HepG2 (cell line): ENCODE measurements at regions not wholly inside any gene's neighbourhood (a gene's known extent, or its start where the extent isn't known, plus 50 kb on each side); places are given as distances from the start of the nearest gene placed in this dataset.

Experiments used
- ATAC-seq: fragments of 200-7000 bp; cut with Tn5 transposase; 3 replicates; pipeline ENCODE4 v1.9.1; 2020; ENCODE audit warnings: mild to moderate bottlenecking, moderate library complexity
- BruUV-seq: library from RNA; stranded (reverse); fragments of 400-500 nt; replicated peaks from 2 replicates; lab custom pipeline; 2021; lab: Mats Ljungman, UMichigan
- CTCF ChIA-PET: fragments of 300-600 bp; formaldehyde crosslinking; extraction: SDS; loops from one replicate; lab custom pipeline; 2021; ENCODE audit warnings: low total read pairs, inconsistent platforms, low intra/inter-chr PET ratio; lab: Yijun Ruan, JAX
- POLR2A ChIA-PET: fragments of 350-600 bp; sonication (Branson Sonifier 250); formaldehyde crosslinking; loops from one replicate; lab custom pipeline; 2020; ENCODE audit warnings: antibody characterized with exemption, inconsistent platforms; lab: Yijun Ruan, JAX
- DNase-seq: peaks from one replicate; pipeline ENCODE4 v3.0.0-alpha.2; 2015; ENCODE audit warnings: low spot score
- FAIRE-seq: peaks from 3 replicates; lab custom pipeline; 2011; peaks lifted over from hg19 to GRCh38; lab: Jason Lieb, UNC
- H2AFZ ChIP-seq: one replicate; pipeline ENCODE4 v1.6.1; 2011; ENCODE audit warnings: low read length, inconsistent platforms
- H3K27ac ChIP-seq: fragments of 300-600 bp; 3 replicates; pipeline ENCODE4 v1.8.0; 2011; ENCODE audit warnings: mixed run types, mild to moderate bottlenecking, mixed read lengths, low read length, inconsistent platforms; ENCODE audit not compliant: insufficient read depth; ENCODE audit errors: extremely low read length
- H3K27me3 ChIP-seq, 2 experiments: fragments of 200-600 bp in 1 of 2; 2 replicates in 1 of 2; 3 replicates in 1 of 2; pipeline versions ENCODE4 v1.6.0 to v1.8.0; 2011; ENCODE audit warnings: low read length in 2 of 2, mild to moderate bottlenecking in 2 of 2, moderate library complexity in 2 of 2, inconsistent platforms in 1 of 2; ENCODE audit not compliant: insufficient read depth in 2 of 2, control insufficient read depth in 1 of 2
- H3K36me3 ChIP-seq, 2 experiments: fragments of 200-600 bp in 1 of 2; replicated peaks in 1 of 2; 2 replicates in 1 of 2; 3 replicates in 1 of 2; pipeline versions ENCODE4 v1.5.1 to v1.8.0; 2011; ENCODE audit warnings: low read length in 2 of 2, inconsistent platforms in 1 of 2; ENCODE audit not compliant: insufficient read depth in 2 of 2, control insufficient read depth in 1 of 2
- H3K4me1 ChIP-seq: 2 replicates; pipeline ENCODE4 v1.5.1; 2012; ENCODE audit warnings: low read length, inconsistent platforms; ENCODE audit not compliant: insufficient read depth
- H3K4me2 ChIP-seq: 2 replicates; pipeline ENCODE4 v1.6.0; 2011; ENCODE audit warnings: low read depth, low read length, inconsistent platforms
- H3K4me3 ChIP-seq, 3 experiments: fragments of 200-600 bp in 1 of 3; sonication (generic), shearing (Covaris generic) in 1 of 3; replicated peaks in 1 of 3; 2 replicates each; pipeline ENCODE4 v1.5.1; 2011 to 2016; ENCODE audit warnings: low read length in 3 of 3, inconsistent platforms in 2 of 3, low read depth in 2 of 3, mild to moderate bottlenecking in 2 of 3, control low read depth in 1 of 3, mixed read lengths in 1 of 3; ENCODE audit not compliant: insufficient read depth in 1 of 3
- H3K79me2 ChIP-seq: one replicate; pipeline ENCODE4 v1.6.1; 2011; ENCODE audit warnings: low read length, inconsistent platforms; ENCODE audit not compliant: insufficient read depth
- H3K9ac ChIP-seq: 2 replicates; pipeline ENCODE4 v1.6.0; 2011; ENCODE audit warnings: mild to moderate bottlenecking, low read depth, low read length, inconsistent platforms; ENCODE audit not compliant: insufficient read depth
- H3K9me3 ChIP-seq: 2 replicates; pipeline ENCODE4 v1.5.1; 2012; ENCODE audit warnings: mild to moderate bottlenecking, low read length
- H4K20me1 ChIP-seq: 2 replicates; pipeline ENCODE4 v1.6.0; 2011; ENCODE audit warnings: inconsistent platforms, mild to moderate bottlenecking, low read length, moderate library complexity; ENCODE audit not compliant: insufficient read depth
- AKNA ChIP-seq: sonication (generic); formaldehyde crosslinking; IDR thresholded peaks from 2 replicates; pipeline ENCODE4 v1.4.0; 2020; ENCODE audit warnings: missing genetic modification reagents, borderline replicate concordance
- CREB3 ChIP-seq: sonication (generic); formaldehyde crosslinking; IDR thresholded peaks from 2 replicates; pipeline ENCODE4 v1.5.0; 2020; ENCODE audit warnings: missing genetic modification reagents
- HOXA3 ChIP-seq: sonication (generic); formaldehyde crosslinking; IDR thresholded peaks from 2 replicates; pipeline ENCODE4 v1.5.0; 2020; ENCODE audit warnings: missing genetic modification reagents
- NR2F1 ChIP-seq, 2 experiments: fragments of 450-650 bp in 1 of 2; formaldehyde crosslinking in 1 of 2; IDR thresholded peaks; 2 replicates each; pipeline versions ENCODE4 v1.5.0 to v1.6.1; 2016 to 2020; ENCODE audit warnings: mild to moderate bottlenecking in 1 of 2, missing compliant biosample characterization in 1 of 2, missing genetic modification reagents in 1 of 2, moderate library complexity in 1 of 2
- PAF1 ChIP-seq: IDR thresholded peaks from 2 replicates; pipeline ENCODE4 v1.6.1; 2016; ENCODE audit warnings: missing genetic modification reagents, missing compliant biosample characterization
- SOX13 ChIP-seq, 3 experiments: fragments of 450-650 bp in 1 of 3; sonication (generic) in 1 of 3; formaldehyde crosslinking in 1 of 3; IDR thresholded peaks in 2 of 3; conservative IDR thresholded peaks in 1 of 3; 2 replicates each; pipeline versions ENCODE4 v1.5.0 to v1.6.1; 2016 to 2020; ENCODE audit warnings: antibody characterized with exemption in 1 of 3, mild to moderate bottlenecking in 1 of 3, missing compliant biosample characterization in 1 of 3, missing genetic modification reagents in 1 of 3, moderate library complexity in 1 of 3
- TOE1 ChIP-seq: sonication (generic); formaldehyde crosslinking; IDR thresholded peaks from 2 replicates; pipeline ENCODE4 v1.4.0; 2020; ENCODE audit warnings: mild to moderate bottlenecking, missing genetic modification reagents
- ZSCAN31 ChIP-seq: sonication (generic); formaldehyde crosslinking; IDR thresholded peaks from 2 replicates; pipeline ENCODE4 v1.5.0; 2020; ENCODE audit warnings: low read depth, mild to moderate bottlenecking, missing genetic modification reagents
- WGBS: methylation state at CpG from one replicate; pipeline ENCODE4 v1.1.6; 2017; ENCODE audit warnings: low lambda C conversion rate; 5-methylcytosine and 5-hydroxymethylcytosine counted together
- in situ Hi-C: cut with HindIII; loops from 2 replicates; pipeline ENCODE4 v1.10.0; 2017; ENCODE audit warnings: low pct_unique_long_range_greater_than_20kb; ENCODE audit not compliant: extremely low pct_ligation_motif_present
- intact Hi-C: fragments of 100-400 bp; cut with micrococcal nuclease; formaldehyde crosslinking; loops from one replicate; pipeline ENCODE4 v1.10.0; 2022; ENCODE audit not compliant: unreplicated experiment
- TF ChIP-seq, protein P1 (sequence below): sonication (generic); formaldehyde crosslinking; IDR thresholded peaks from 2 replicates; pipeline ENCODE4 v1.4.0; 2020; ENCODE audit warnings: mild to moderate bottlenecking, low read depth, missing genetic modification reagents
- TF ChIP-seq, protein P2 (sequence below): IDR thresholded peaks from 2 replicates; pipeline ENCODE4 v1.4.0; 2020; ENCODE audit warnings: mild to moderate bottlenecking, missing genetic modification reagents

GRCh38 chr1:227429447-227430359 is 111.4 kb upstream of the CDC42BPA start (continued):
- TF ChIP-seq, protein P1, sequence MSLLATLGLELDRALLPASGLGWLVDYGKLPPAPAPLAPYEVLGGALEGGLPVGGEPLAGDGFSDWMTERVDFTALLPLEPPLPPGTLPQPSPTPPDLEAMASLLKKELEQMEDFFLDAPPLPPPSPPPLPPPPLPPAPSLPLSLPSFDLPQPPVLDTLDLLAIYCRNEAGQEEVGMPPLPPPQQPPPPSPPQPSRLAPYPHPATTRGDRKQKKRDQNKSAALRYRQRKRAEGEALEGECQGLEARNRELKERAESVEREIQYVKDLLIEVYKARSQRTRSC (CRISPR knock-in tag), result no peak
- TF ChIP-seq PAF1 (CRISPR knock-in tag) (no peak), CREB3 (no peak), TOE1 (CRISPR knock-in tag) (no peak), ZSCAN31 (no peak)

DNA sequence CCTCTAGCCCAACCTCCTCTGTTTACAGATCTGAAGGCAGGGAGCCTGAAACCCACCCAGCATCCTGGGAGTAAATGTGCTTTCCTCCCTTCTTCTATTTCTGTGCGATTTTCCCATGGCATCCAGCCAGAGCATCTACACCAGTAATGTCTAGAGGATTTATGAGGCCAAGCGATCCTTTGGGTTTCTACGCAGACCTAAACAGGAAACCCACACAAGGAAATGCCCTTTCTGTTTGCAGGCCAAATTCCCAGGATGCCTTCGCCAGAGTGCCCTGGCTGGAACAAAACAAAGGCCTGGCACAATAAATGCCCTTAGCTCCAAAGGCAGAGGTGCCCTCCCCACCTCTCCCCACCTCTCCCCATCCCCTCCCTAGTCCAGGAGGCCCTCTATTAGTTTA is 110.5 kb upstream of the CDC42BPA start:
- intact Hi-C loops, result no loop called here
- Histone ChIP-seq H3K9me3 (no peaks in the 10 kb centered on the region), H3K4me2 (peak overlapping the region; percentile 42; the same call in 1 of the 2 replicates), H4K20me1 (no peaks in the 10 kb centered on the region), H3K36me3 (no peaks in the 10 kb centered on the region), H2AFZ (no peak overlapping the region), H3K4me1 (peaks cover 38% of the 10 kb centered on the region), H3K4me3 (no peak overlapping the region), H3K79me2 (no peaks in the 10 kb centered on the region), H3K9ac (no peak overlapping the region), H3K27me3 (peaks cover 0 to 12% of the 10 kb centered on the region in 2 experiments; a peak in 2 of 5 replicates), H3K27ac (no peak overlapping the region)
- DNase-seq, result peak; percentile 58
- BruUV-seq, result no TSS peak
- WGBS, result 3% methylated on average over 3 of the region's 4 CpGs
- CTCF ChIA-PET, result no interaction called here
- POLR2A ChIA-PET, result no interaction called here
- in situ Hi-C loops, result no loop called here
- FAIRE-seq, result no peak
- peak; percentile 28; the same call in 2 of the 3 replicates for ATAC-seq
- TF ChIP-seq NR2F1 (CRISPR knock-in tag; IDR thresholded peaks at IDR 0.05), result peak in 1 of 2 experiments; percentile 40; a peak in 1 of 4 replicates
- TF ChIP-seq, protein P2, sequence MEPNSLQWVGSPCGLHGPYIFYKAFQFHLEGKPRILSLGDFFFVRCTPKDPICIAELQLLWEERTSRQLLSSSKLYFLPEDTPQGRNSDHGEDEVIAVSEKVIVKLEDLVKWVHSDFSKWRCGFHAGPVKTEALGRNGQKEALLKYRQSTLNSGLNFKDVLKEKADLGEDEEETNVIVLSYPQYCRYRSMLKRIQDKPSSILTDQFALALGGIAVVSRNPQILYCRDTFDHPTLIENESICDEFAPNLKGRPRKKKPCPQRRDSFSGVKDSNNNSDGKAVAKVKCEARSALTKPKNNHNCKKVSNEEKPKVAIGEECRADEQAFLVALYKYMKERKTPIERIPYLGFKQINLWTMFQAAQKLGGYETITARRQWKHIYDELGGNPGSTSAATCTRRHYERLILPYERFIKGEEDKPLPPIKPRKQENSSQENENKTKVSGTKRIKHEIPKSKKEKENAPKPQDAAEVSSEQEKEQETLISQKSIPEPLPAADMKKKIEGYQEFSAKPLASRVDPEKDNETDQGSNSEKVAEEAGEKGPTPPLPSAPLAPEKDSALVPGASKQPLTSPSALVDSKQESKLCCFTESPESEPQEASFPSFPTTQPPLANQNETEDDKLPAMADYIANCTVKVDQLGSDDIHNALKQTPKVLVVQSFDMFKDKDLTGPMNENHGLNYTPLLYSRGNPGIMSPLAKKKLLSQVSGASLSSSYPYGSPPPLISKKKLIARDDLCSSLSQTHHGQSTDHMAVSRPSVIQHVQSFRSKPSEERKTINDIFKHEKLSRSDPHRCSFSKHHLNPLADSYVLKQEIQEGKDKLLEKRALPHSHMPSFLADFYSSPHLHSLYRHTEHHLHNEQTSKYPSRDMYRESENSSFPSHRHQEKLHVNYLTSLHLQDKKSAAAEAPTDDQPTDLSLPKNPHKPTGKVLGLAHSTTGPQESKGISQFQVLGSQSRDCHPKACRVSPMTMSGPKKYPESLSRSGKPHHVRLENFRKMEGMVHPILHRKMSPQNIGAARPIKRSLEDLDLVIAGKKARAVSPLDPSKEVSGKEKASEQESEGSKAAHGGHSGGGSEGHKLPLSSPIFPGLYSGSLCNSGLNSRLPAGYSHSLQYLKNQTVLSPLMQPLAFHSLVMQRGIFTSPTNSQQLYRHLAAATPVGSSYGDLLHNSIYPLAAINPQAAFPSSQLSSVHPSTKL (CRISPR knock-in tag), result 0 out of 2 replicates have a peak, but pooled peaks have one; percentile 13
- no peak for TF ChIP-seq SOX13 (IDR thresholded peaks at IDR 0.05)
- peak in 1 of 2 experiments; percentile 31; a peak in 1 of 4 replicates for TF ChIP-seq SOX13 (CRISPR knock-in tag; conservative IDR thresholded peaks at IDR 0.05 in 1 of 2, IDR thresholded peaks at IDR 0.05 in 1 of 2)
- TF ChIP-seq HOXA3 (CRISPR knock-in tag), result no peak
- no peak for TF ChIP-seq AKNA
